ENCODE measurements at regions not wholly inside any gene's neighbourhood (a gene's known extent, or its start where the extent isn't known, plus 50 kb on each side); places are given as distances from the start of the nearest gene placed in this dataset.

GRCh38 chr2:101558740-101559525 lies 84.0 kb upstream of the RFX8 start:
- ATAC-seq (ENCODE audit: low FRiP score in 2 of 2): peak in 1 of 2 donors; percentile 81
- Histone ChIP-seq H3K36me3 (no peaks in the 10 kb centered on the region), H3K27ac (peak overlapping the region; percentile 45 to 69 (median 68)), H3K27me3 (no peaks in the 10 kb centered on the region), H3K4me1 (peaks cover 0 to 10% (median 4%) of the 10 kb centered on the region in 4 donors), H3K9me3 (no peaks in the 10 kb centered on the region), H3K4me3 (no peak overlapping the region)
- no peak for DNase-seq
- TF ChIP-seq POLR2A (IDR thresholded peaks at IDR 0.05): no peak
- no peak for TF ChIP-seq CTCF (IDR thresholded peaks at IDR 0.05)
- peak; percentile 28 to 36 for TF ChIP-seq POLR2AphosphoS5 (IDR thresholded peaks at IDR 0.05)
- TF ChIP-seq EP300 (IDR thresholded peaks at IDR 0.05): peak in 1 of 4 donors; percentile 50
- WGBS, 2 donors: 42 to 52% methylated on average over 9 of the region's 9 CpGs

- 31 to 90% methylated on average over 2 to 7 of the region's 7 CpGs for WGBS, 2 donors
- ATAC-seq (ENCODE audit: low FRiP score in 2 of 2): no peak
- no peak overlapping the region for H3K4me3 ChIP-seq
Observed at GRCh38 chr2:101556033-101556459, 81.1 kb upstream of the RFX8 start.

GRCh38 chr2:101551336-101551888 lies 76.5 kb upstream of the RFX8 start:
- no peak for DNase-seq
- H3K4me3 ChIP-seq: no peak overlapping the region
- H3K9me3 ChIP-seq: no peaks in the 10 kb centered on the region
- no peaks in the 10 kb centered on the region for H3K27me3 ChIP-seq
- TF ChIP-seq EP300 (IDR thresholded peaks at IDR 0.05): no peak
- TF ChIP-seq CTCF (IDR thresholded peaks at IDR 0.05): no peak
- TF ChIP-seq POLR2AphosphoS5 (IDR thresholded peaks at IDR 0.05): no peak
- TF ChIP-seq POLR2A (IDR thresholded peaks at IDR 0.05): no peak
- no peaks in the 10 kb centered on the region for H3K36me3 ChIP-seq
- 64 to 66% methylated on average over 5 of the region's 5 CpGs for WGBS, 2 donors
- no peak for ATAC-seq (ENCODE audit: low FRiP score in 2 of 2)
- H3K27ac ChIP-seq: no peak overlapping the region
- no peaks in the 10 kb centered on the region for H3K4me1 ChIP-seq

More at GRCh38 chr2:101556033-101556459, 81.1 kb upstream of the RFX8 start:
- DNase-seq: no peak
- Histone ChIP-seq H3K4me1 (peaks cover 0 to 10% (median 4%) of the 10 kb centered on the region in 4 donors), H3K9me3 (no peaks in the 10 kb centered on the region), H3K27ac (no peak overlapping the region), H3K36me3 (no peaks in the 10 kb centered on the region), H3K27me3 (no peaks in the 10 kb centered on the region)
- TF ChIP-seq POLR2A (IDR thresholded peaks at IDR 0.05) (no peak), EP300 (IDR thresholded peaks at IDR 0.05) (no peak), CTCF (IDR thresholded peaks at IDR 0.05) (no peak), POLR2AphosphoS5 (IDR thresholded peaks at IDR 0.05) (no peak)

- 96 to 100% methylated on average over 3 of the region's 3 CpGs for WGBS, 2 donors
- ATAC-seq (ENCODE audit: low FRiP score in 2 of 2) (no peak), DNase-seq (no peak)
- Histone ChIP-seq H3K4me1 (no peaks in the 10 kb centered on the region), H3K9me3 (no peaks in the 10 kb centered on the region), H3K4me3 (no peak overlapping the region), H3K27ac (no peak overlapping the region), H3K36me3 (no peaks in the 10 kb centered on the region), H3K27me3 (no peaks in the 10 kb centered on the region)
- TF ChIP-seq CTCF (IDR thresholded peaks at IDR 0.05): no peak
- no peak for TF ChIP-seq EP300 (IDR thresholded peaks at IDR 0.05)
- TF ChIP-seq POLR2AphosphoS5 (IDR thresholded peaks at IDR 0.05): no peak
- no peak for TF ChIP-seq POLR2A (IDR thresholded peaks at IDR 0.05)
Observed at GRCh38 chr2:101550555-101550954, 75.6 kb upstream of the RFX8 start.
